GM19463 (cell line): ENCODE measurements at regions not wholly inside any gene's neighbourhood (a gene's known extent, or its start where the extent isn't known, plus 50 kb on each side); places are given as distances from the start of the nearest gene placed in this dataset.

Experiments
- ATAC-seq: cut with Tn5 transposase; IDR thresholded peaks from one replicate; pipeline ENCODE4 v1.9.1; 2021; ENCODE audit warnings: mild to moderate bottlenecking, moderate library complexity; ENCODE audit not compliant: unreplicated experiment

DNA sequence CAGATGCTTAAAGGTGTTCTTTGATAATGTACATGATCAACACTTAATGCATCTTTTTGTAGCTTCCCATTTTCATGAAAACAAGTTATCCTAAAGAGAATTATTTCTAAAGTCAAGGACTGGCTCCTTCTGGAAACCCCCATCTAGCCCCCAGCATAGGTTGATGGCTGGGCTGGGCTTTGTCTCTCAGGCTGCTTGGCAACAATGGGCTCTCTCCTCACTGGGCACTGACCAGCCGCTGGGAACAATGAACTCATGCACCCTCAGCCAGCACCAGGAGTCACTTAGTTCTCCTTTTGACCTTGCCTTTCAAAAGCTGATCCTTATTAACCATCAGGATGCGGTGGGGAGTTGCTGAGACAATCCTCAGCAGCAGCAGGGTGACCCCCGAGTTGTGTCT, 293.0 kb upstream of the PLXNA2 start:
- ATAC-seq, result no peak

DNA sequence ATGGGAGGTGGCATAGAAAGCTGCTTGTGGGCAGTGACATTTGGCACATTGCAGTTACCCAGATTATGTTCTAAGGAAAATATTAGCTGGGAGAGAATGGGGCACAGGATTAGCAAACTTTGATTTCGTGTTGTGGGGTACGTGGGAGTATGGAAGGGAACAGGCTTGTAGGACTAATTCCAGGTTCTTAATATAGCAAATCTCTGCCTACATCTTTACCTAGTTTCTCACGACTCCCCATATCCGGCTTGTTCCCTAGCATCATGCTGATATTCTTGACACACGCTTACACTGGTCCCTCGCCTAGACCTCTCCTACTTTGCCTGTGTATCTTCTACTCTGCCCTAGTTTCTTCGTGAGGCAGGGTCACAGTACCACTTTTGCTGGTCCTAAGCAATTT, 293.9 kb upstream of the PLXNA2 start:
- ATAC-seq, result no peak

DNA sequence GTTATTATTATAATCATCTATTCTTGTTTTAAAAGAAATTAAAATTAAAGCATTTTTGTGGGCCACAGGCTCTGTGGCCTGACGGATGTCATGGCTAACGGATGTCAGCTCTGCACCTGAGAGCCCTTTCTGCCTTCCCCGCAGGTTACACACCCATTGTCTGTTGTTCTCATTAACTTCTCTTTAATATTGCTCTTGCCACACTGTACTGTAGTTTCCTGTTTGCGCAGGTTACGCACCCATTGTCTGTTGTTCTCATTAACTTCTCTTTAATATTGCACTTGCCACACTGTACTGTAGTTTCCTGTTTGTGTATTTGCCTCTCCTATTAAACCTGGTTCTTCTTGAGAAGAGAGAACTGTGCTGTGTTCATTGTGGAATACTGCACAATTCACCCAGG, 294.4 kb upstream of the PLXNA2 start:
- no peak for ATAC-seq

DNA sequence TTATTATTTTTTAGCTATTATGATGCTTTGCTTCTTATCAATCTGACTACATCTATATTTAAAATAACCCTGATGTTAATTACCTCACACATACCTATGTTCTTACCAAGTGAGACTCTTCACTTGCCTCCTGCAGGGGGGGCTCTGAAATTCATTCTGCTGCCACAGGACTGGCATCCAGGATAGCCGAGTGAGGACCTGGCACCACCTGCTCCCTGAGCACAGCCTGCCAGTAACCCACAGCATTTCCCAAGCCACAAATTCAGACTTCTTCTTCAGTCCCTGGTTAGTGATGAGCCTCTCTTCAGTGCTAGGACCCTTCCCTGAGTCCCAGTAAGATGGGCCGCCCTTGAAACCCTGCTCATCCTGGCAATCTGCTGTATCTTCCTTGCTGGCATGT, 296.5 kb upstream of the PLXNA2 start:
- no peak for ATAC-seq

DNA sequence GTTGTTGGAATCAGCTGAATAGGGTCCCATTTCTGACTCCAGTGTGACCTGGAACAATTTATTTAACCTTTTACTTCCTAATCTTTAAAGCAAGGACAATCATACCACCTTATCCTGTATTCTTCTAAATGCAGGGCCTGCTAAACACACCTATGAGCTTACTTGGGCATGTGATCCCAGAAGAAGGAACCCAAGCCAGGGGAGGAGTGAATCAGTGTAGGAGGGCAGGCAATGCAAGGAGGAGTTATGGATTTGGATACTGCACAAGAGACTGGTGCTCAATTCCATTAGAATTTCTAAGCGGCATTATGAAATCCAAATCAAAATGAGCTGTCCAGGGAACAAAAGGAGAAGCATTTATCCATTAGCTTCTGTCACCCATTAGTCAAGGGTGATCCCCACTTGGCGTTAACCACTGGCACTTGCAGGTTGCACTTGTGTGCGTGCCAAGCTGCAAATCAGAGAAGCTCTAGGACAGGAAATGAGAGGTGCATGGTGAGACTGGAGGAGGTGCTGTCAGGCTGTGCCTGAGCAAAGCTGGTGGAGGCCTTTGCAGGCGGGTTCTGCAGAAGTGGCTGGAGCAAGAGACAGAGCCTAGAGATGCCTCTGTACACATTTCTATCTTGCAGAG, 297.2 kb upstream of the PLXNA2 start:
- ATAC-seq, result peak; percentile 58

DNA sequence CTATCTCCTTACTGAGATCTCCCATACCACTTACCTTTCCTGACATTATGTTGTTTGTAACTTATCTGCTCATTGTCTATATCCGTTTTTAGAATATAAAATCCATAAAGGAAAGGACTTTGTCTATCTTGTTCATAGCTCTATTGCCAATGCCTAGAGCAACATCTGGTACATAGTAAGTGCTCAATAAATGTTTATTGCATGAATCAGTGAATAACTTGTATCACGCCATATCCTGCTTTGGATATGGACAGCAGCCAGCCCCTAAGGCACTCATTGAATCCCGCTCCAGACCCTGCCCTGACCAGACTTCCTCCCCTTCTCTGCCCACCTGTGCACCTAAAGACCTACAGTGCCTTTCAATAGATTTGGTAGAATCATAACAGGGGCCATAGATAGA, 298.1 kb upstream of the PLXNA2 start:
- no peak for ATAC-seq

DNA sequence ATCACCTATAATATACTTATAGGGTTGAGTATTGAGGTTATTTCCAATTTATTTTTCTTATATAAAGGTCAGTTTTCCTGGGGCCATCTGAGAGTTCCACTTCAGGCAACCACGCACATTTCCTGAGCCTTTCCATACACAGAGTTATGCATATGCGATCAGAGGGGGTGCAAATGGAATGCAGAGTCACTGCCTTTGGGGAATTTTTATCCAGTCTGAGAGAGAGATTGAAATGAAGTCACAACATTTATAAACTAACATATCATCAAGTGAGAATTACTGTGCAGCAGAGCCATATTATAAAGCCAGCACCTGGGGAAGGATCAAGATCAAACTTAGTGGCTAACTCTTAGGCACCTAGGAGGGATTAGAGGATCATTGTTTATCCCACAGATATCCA, 299.9 kb upstream of the PLXNA2 start:
- ATAC-seq, result no peak

DNA sequence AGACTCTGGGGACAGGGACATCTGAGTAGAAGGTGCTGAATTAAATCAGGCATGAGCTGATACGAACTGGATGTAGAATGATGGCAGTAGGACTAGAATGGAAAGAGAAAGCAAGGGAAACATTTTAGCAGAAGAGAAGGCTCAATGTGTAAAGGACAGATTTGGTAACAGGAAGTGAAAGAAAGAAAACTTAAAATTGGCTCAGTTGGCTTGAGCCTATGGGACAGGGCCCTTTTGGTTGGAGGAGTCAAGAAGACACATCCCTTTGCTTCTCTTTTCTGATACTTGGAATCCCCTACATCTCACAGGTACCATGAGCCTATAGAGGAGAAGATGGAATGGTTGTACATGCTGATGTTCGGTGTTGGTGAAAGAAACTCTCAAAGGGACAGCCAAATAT, 300.6 kb upstream of the PLXNA2 start:
- ATAC-seq, result no peak

DNA sequence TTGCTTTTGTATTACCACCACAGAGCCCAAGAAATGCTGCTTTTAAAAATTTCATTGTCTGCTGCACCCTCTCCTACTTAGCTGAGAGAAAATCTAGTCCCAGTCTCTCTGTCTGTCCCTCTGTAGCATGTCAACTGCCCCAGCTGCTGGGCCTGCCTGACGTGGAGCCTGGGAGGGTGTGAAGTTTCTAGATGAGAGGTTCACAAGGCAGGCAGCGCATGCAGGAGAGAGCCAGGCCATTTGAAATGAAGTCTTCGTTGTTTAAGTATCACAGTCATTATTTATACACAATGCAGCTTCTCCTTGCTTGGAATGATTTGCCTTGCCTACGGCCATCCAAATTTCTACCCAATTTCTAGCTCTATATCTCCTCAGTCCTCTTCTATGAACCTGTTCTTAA, 306.8 kb upstream of the PLXNA2 start:
- no peak for ATAC-seq

DNA sequence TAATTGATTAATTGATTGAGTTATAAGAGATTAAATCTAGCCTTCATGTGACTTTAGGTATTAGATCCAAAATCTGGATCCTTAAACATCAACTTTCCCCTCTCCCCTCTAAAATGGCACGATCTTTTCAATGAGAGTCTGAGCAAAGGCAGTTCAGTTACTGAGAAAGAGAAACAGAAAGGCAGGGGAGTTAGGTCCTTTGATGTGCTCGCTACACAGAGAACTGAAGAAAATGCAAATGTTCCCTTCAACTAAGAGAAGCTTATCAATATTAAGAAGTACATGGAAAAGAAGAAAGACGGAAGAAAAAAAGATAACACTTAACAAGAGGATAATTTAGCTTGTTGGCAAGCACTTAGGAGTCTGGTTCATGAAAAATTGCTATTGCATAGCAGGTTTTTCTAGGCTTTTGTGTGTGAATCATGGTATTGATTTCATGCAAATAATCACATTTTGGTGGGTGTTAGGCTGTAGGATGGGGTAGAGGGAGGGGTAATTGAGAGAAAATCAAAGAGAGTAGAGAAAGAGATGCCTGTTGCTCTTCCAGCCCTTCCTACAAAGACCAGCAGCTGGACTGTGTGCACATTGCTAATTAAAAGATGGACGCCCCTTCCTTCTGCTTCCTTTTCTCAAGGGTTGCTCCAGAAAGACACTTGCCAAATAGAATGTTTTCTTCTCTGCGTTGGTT, 307.6 kb upstream of the PLXNA2 start:
- no peak for ATAC-seq

DNA sequence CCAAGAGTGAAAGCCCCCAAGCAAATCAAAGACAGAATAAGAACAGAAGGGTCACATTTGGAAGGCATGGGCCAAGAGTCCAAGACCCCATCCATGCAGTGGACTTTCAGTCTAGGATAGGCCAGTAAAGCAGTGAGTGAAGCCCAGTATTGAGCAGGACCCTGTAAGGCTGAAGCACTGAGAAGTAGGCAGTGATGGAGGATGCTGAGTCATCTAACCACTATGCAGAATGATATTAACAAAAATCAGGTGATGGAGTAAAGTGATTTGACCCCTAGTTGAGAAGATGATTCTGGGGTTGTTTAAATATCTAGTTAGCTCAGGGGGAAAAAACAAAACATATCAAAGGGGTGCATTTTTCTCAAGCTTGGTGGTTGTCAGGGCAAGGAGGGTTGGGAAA, 308.7 kb upstream of the PLXNA2 start:
- ATAC-seq, result no peak

DNA sequence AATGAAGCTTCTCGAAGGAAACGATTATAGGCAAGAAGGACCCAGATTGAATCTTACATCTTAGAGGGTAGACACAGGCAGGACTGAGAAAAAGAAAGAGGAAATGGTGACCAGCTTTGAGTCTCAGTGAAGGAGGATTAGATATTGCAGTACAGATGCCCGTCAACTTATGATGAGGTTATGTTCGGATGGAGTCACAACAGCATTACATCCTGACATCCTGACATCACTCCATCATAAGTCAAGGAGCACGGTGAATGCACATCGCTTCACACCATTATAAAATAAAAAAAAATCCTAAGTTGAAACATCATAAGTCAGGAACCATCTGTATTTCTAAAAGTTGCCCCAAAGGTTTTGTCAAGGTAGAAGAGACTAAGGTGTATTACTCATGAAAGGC, 312.3 kb upstream of the PLXNA2 start:
- no peak for ATAC-seq

DNA sequence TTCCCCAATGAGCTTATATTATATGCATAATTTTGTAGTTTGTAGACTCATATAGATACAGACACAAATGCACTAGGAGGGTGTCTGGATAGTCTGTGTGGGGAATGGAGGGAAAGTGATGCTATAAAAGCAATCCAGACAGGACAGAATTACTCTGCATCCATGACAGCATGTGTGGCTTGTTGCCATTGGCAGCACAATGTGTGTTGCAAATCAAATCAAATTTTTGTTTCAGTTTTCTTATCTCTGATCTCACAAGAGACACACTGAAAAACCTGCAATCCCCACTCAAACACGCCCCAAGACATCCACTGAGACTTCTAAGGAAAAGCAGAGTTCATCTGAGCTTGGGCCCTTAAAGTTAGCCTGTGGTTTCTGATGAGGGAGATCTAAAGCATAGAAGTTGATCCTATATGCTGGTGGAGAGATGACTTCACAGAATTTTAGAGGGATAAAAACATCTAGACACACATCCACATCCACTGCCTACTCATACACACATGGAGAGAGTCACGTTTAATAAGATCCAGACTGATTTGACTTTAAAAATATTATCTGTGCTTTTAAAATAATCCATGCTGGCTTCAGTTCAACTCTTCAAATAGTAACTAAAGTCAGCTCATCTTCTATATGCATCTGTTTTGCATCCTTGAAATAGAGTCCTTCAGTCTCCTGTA, 313.0 kb upstream of the PLXNA2 start:
- ATAC-seq, result no peak

DNA sequence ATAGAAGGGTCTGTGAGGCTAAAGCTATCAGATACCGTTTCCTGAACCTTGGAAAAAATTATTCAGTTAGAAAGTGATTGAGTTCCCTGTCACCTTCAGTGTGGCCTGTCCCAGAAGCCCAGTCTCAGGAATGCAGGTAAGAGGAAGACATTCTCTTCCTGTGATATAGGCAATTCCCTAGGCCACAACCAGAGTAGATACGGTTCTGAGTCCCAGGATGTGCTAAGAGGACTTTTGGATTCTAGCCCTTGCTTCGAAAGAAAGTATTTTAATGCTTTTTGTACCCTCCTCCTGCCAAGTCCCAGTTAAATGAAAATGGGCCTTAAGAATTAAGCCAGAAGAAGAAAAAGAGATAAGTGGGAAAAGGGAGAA, 313.5 kb upstream of the PLXNA2 start:
- no peak for ATAC-seq

DNA sequence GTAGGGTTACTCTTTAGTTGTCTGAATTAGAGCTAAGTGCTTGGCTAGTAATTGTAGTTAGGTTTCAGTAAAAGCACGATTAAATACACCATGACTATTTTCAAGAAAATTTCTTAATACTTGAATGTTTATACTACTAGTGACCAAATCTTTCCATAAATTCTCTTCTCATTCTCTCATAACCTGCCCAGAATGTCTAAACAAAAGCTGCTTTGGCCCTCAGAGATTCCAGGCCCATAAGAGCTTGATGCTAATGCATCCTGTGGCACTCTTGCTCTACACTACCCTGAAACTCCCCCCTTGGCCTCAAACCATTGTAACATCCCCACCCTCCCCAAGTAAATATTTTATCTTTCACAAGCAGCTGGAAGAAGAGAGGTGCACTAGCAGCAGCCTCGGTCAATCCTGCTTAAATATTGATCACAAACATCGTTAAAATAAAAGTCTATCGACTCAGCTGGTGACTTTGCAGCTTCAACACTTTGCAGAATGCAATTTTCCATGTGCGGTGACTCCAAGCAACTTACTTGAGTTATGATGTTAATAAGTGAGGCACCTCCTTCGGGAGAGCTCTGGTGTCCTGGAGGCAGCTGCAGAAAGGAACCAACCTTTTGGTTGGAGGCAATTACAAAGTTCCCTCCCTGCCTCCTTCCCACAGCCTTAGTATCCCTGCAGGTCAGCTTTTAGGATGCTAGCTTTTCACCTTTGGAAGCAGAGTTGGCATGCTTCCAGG, 315.6 kb upstream of the PLXNA2 start:
- no peak for ATAC-seq

DNA sequence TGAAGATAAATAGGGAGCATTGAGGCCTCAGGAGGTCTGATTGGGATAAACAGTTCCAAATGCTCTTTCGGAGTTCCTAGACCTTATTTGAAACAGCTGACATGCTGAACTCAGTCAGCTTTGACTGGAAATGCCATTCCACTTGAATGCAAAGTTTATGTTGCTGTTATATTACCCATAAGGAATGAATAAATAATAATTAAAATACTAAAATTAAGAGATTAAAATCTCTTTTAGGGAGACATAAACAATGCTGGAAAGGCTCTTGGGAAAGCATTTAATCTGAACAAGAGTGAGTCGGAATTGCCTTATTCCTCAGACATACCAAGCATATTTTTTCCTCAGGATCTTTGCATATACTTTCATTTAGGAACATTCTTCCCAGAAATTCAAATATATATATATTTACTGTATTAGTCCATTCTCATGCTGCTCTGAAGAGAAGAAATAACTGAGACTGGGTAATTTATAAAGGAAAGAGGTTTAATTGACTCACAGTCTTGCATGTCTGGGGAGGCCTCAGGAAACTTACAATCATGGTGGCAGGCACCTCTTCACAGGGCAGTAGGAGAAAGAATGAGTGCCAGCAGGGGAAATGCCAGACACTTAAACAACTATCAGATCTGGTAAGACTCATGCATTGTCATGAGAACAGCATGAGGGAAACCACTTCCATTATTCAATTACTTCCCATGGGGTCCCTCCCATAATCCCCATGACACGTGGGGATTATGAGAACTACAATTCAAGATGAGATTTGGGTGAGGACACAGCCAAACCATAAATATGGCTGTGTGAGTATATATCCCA, 318.2 kb upstream of the PLXNA2 start:
- ATAC-seq, result no peak

DNA sequence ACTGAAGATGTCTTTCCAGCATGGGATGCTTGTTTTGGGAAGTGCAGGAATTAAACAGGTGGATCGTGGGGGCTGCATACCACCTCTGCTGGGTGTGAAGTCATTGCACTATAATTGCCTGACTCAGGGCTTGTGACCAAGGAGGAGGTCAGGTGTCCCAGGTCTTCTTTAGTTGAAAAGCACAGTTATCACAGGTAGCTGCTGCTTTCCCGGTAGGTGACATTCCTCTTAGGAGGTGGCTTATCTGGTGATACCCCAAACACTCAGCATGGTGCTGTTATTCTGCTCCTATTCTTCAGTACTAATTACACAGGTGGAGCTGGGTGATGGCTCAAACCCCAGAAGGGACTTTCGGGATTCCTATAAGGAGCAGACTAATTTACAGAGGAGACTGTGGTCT, 320.3 kb upstream of the PLXNA2 start:
- no peak for ATAC-seq

DNA sequence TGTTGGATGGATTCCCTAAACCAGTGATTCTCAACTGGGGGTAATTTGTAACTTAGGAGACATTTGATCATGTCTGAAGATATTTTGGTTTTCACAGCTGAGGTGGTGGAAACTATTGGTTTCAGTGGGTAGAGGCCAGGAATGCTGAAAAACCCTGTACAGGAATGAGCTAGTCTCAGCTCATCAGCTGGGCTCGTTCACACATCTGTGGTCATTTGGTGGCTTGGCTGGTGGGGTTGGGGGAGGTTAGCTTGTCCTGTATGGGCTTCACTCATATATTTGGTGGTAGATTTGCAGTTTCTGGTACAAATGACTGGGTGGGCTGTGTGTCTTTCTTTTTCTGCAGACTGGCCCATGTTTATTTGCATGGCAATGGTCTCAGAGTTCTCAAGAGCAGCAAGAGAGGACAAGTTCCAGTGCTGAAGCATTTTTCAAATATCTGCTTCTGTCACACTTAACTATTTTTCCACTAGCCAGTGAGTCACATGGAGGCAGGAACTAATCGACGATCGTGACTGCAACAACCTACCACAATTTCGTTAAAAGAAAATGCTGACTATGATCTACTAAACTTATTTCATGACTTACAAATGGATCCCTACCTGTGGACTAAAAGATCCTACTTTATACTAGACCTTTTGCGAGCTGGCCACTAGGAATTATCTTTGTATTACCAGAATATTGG, 321.7 kb upstream of the PLXNA2 start:
- ATAC-seq, result no peak

DNA sequence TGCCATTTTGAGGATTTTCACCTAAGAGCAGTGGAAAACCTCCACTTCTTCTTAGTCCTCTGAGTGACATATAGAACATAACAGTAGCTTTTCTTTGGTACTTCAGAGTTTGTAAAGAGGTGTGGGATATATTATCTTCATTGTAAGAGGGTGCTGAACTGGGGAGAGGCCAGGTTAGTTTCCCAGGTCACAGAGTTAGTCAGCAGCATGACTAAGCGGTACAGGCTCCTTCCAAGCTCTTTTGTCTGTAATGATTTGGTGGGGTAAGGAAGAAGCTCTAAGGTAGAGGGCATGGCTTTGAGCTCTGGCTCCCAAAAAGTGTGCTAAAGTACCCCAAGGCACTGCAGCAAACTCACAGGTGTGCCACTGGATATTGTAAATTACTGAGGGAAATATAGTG, 325.0 kb upstream of the PLXNA2 start:
- no peak for ATAC-seq

DNA sequence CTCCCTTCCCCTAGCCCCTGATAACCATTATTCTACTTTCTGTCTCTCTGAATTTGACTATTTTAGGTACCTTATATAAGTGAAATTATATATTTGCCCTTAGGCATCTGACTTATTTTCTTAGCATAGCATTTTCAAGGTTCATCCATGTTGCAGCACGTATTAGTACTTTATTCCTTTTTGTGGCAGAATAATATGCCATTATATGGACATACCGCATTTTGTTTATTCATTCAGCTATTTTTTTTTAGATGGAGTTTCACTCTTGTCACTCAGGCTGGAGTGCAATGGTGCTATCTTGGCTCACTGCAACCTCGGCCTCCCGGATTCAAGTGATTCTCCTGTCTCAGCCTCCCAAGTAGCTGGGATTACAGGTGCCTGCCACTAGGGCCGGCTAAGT, 326.2 kb upstream of the PLXNA2 start:
- no peak for ATAC-seq
